NCI-H1092 (cell line): ENCODE measurements at regions not wholly inside any gene's neighbourhood (a gene's known extent, or its start where the extent isn't known, plus 50 kb on each side); places are given as distances from the start of the nearest gene placed in this dataset.
"Not testable (repeated sequence)": the region's sequence is repeated elsewhere in the genome, so short reads cannot be mapped to it uniquely, and the experiment has no call there.

Experiments used
- DNase-seq: peaks from one replicate; lab custom pipeline; 2025; lab: John Stamatoyannopoulos, UW

DNA sequence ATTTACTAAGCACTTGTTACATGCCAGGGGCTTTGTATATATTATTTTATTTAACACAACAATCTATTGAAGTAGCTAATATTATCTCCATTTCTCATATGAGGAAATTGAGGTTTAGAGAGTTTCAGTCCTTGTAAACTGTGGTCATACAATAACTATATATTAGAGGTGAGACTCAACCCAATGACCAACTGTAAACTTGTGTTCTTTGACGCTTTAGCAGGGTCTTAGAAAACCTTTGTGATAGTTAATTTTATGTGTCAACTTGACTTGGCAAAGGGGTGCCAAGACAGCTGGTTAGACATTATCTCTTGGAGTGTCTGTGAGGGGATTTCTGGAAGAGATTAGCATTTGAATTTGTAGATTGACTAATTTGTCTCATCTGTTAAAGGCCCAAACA is 252.4 kb upstream of the B3GALT2 start:
- no peak for DNase-seq

DNA sequence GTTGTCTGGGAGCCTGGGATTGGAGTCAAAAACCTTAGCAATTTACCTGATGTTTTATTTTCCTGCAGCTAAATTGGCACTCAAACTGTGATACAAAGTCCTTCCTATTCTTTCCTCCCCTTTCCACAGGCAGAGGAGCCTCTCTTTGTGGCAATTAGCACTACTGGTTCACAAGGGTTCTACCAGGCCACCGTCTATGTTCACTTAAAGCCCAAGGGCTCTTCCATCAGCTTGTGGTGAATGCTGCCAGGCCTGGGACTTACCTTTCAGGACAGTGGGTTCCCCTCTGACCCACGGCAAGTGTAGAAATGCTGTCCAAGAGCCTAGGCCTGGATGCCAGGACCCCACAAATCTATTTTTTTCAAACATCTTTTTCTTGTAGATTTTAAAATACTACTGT is 251.9 kb upstream of the B3GALT2 start:
- DNase-seq, result no peak

DNA sequence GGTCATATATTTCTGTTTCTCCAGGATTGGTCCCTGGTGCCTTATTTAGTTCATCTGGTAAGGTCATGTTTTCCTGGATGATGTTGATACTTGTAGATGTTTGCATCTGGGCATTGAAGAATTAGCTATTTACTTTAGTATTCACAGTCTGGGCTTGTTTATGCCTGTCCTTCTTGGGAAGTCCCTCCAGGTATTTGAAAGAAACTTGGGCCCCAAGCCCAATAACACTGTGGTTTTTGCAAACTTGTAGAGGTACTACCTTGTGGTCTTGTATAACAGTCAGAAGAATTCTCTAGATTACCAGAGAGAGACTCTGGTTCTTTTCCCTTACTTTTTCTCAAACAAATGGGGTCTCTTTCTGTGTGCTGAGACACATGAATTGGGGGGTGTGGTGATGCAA is 251.4 kb upstream of the B3GALT2 start:
- no peak for DNase-seq

DNA sequence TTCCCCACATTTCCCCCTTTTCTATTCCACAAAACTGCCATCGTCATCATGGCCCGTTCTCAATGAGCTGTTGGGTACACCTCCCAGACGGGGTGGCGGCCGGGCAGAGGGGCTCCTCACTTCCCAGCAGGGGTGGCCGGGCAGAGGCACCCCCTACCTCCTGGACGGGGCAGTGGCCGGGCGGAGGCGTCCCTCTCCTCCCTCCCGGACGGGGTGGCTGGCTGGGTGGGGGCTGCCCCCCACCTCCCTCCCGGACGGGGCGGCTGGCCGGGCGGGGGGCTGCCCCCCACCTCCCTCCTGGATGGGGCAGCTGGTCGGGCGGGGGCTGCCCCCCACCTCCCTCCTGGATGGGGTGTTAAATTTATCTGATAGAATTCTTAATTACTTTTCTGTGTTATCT is 250.9 kb upstream of the B3GALT2 start:
- DNase-seq, result not testable (repeated sequence)

DNA sequence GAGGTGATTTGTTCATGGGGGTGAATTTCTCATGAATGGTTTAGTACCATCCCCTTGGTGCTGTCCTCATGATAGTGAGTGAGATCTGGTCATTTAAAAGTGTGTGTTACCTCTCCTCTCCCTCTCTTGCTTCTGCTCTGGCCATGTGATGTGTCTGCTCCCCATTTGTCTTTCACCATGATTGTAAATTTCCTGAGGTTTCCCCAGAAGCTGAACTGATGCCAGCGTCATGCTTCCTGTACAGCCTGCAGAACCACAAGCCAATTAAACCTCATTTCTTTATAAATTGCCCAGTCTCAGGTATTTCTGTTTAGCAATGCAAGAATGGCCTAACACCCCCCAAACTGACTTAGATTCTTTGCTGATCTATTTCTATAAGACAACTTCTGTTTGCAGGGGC is 249.4 kb upstream of the B3GALT2 start:
- no peak for DNase-seq

DNA sequence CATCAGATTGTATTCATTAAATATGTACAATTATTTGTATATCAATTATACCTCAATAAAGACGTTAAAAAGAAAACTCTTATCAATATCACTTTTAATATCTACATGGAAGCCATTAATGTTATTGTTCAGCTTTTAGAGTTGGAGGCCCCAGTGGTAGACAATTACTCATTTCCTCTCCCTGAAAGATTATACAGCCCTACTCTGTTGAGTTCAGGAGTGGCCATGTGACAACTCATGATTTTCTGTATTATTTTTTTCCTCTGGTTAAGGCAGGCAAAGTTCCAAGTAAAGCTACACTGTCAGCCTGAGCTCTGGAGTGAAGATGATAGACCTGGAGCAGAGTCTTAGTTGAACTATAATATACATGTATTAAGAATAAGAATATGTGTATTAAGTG is 247.9 kb upstream of the B3GALT2 start:
- DNase-seq, result no peak

DNA sequence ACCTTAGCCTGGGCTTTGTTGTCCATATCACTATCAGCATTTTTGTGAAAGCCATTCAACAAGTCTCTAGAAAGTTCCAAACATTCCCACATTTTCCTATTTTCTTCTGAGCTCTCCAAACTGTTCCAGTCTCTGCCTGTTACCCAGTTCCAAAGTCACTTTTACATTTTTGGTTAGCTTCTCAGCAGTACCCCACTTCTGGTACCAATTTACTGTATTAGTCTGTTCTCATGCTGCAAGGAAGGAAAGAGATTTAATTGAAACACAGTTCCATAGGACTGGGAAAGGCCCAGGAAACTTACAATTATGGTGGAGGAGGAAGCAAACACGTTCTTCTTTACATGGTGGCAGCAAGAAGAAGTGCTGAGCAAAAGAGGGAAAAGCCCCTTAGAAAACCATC is 247.2 kb upstream of the B3GALT2 start:
- DNase-seq, result no peak

DNA sequence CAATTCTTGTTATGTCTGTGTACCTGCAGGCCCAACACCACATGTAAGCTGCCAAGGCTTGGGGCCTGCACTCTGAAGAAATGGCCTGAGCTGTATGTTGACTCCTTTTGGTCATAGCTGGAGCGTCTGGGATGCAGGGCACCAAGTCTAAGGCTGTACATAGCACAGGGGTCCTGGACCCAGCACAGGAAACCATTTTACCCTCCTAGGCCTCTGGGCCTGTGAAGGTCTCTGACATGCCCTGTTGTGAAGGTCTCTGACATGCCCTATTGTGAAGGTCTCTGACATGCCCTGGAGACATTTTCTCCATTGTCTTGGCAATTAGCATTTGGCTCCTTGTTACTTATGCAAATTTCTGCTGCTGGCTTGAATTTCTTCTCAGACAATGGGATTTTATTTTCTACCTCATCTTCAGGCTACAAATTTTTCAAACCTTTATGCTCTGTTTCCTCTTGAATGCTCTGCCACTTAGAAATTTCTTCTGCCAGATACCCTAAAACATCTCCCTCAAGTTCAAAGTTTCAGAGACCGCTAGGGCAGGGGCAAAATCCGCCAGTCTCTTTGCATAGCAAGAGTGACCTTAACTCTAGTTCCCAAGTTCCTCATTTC is 246.7 kb upstream of the B3GALT2 start:
- no peak for DNase-seq

DNA sequence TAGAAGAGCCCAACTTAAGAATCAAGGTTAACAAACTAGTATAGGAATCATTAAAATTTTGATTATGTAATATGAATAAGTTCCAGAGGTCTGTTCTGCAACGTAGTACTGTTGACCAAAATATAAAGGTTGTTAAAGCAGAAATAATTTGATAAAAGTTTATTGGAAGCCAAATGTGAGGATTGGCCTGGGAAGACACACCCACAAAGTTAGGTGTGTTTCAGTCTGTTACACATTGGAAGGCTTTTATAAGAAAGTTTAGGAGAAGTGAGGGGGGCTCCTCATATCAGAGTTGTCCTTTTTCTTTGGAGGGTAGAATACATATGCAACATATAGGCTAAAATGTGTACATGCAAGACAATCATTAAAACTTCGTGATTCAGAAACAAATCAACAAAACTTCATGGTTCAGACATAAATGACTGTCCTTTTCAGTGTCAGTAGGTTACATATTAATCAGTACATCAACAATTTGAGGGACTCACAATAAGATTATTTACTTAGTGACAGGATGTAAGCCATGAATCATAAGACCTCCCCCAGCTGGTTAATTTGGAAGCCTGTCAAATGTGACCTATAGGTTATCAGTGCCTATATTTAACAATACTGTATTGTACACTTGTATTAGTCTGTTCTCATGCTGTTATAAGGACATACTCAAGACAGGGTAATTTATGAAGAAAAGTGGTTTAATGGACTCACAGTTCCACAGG is 245.0 kb upstream of the B3GALT2 start:
- no peak for DNase-seq

DNA sequence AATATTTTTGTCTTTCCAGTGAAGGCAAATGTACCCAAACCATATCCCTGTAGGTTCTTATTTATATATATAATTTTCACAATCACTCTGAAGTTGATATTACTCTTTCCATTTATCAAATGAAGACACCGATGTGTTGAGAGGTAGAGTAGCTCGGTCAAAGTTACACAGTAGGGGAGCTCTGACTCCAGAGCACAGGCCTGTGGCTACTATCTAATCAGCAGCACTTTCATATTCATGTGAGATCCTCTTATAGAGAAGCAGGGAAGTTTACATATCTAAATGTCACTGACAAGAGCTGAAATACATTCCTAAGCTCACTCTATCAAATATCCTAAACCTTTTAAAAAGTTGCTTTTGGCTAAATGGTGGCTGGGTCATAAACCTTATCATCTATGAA is 241.1 kb upstream of the B3GALT2 start:
- no peak for DNase-seq

DNA sequence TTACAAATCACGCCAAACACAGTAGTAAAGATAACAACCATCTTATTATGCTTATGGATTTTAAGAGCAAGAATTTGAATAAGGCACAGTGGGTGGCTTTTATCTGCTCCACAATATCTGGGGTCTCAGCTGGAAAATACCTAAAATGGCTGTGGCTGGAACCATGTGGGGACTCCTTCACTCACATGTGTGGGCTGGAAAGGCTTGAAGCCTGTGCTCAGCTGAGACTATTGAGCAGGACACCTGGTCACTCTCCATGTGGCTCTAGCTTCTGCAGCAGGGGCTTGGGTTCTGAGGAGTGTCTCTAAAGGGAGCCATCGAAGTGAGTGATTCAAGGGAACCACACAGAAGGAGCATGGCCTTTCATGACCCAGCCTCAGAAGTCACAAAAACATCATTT is 239.6 kb upstream of the B3GALT2 start:
- no peak for DNase-seq

DNA sequence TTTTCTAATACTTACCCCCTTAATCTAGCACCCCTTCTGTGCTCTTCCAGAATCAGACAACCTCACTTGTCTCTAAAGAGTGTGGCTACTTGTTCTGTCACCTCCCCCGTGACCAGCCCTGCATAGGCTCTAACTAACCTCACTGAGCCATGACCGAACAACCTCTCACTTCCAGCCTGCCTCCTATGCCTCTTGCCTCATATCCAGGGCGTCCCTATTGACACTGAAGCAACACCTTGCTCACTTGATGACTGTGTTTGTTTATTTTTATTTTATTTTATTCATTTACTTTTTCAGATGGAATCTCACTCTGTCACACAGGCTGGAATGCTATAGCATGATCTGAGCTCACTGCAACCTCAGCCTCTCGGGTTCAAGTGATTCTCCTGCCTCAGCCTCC is 235.1 kb upstream of the B3GALT2 start:
- DNase-seq, result no peak

DNA sequence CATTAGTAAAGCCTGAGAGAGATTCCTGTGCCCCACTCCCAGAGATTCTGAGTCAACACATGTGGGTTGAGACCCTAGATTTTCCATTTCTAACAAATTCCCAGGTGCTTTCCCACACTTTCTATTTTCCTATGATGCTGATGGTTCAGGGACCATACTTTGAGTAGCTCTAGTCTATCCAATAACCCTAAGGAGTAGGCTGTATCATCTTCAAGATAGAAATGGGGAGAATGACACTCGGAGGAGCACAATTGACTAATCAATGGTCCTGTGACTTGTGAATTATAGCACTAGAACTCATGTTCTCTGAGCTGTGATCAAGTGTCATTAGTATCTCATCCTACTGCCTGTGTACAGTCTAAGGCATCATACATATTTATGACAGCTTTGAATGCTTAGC is 232.9 kb upstream of the B3GALT2 start:
- no peak for DNase-seq

DNA sequence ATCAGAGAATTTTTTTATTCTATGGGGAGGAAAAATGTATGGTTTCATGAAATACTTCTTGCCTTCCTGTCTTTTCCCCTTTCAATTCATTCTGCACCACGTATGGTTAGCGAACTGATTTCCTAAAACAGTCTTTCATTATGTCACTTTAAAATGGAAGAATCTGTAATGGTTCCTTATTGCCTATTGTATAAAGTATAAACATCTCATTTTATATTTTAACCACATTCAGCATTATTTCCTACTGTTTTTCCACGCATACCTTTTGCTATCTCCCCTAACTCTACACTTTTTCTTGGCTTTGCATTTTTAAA is 232.3 kb upstream of the B3GALT2 start:
- no peak for DNase-seq

DNA sequence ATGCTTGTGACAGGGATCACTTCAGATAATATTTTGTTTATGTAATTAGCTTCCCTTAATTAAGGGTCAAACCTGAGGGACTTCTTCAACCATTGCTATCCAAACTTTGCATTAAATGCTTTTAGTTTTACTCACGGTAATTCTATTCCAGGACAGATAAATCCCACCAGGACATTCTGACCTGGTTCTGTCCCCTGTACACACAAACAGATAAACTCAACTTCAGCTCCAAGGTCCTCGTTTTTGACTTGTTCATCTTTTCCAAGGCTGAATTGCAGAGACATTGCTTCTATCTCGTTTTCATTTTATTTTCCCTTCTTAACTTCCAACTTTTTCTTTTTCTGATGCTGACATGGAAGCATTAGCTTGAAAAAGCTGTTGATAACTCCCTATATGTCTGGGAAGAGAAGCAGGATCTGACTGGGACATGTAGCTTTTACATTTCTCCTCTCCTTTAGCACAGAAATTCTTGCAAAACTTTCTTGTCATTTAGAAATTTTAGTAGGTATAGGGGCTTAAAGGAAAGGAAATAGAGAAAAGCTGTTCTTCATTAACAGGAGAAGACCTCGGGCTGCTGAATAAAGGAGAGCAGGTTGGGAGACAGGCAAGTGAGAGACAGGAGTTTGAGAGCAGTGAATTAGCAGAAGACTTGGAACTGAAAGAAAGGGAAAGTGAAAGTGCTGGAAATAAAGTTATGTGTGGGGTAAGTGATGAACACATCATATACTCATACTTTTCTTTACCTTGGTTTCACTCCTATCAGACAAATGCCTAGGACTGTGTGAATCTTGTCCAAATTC is 231.7 kb upstream of the B3GALT2 start:
- no peak for DNase-seq

DNA sequence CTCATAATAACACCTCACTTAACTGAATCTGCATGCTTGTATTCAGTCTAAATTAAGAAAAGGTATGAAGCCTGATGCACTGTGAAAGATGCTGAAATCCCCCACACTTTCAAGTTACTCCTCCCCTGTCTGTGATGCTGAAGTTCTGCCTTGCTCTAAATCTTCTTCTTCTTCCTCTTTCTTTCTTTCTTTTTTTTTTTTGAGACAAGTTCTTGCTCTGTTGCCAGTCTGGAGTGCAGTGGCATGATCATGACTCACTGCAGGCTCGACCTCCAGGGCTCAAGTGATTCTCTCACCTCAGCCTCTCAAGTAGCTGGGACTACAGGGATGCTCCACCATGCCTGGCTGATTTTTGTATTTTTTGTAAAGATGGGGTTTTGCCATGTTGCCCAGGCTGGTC is 231.0 kb upstream of the B3GALT2 start:
- DNase-seq, result no peak

DNA sequence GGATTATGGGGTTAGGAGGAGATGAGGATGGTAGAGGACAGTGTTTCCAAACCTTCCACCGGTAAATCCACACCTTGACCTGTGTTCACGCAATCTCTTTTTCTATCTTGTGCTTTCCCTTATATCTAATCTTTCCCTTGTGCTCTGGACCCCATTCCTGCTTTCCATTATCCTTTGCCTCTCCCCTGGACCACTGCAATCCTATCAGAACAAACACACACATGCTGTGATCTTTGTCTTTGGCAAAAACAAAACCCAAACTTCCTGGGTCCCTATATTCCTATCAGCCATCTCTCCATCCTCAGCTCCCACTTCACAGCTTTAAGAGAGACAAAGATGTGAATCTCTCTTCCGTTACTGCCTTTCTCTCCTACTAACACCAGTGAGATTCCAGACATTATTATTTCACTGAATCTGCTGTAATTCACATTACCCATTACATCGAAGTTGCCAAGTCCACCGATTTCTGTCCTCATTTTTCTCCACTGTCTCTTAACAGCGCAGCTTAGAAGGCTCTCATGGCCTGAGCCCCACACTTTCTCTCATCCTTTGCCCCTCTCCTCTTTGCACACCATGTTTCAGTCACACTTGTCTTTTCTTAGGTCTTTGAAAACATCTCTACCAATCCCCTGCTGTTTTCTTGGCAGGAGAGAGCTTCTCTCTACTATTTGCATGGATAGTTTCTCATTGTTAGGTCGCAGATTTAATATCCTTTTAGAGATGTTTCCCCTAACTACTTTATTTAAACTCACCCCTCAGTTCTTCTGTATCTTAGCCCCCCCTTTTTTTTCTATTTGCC is 230.0 kb upstream of the B3GALT2 start:
- DNase-seq, result no peak

DNA sequence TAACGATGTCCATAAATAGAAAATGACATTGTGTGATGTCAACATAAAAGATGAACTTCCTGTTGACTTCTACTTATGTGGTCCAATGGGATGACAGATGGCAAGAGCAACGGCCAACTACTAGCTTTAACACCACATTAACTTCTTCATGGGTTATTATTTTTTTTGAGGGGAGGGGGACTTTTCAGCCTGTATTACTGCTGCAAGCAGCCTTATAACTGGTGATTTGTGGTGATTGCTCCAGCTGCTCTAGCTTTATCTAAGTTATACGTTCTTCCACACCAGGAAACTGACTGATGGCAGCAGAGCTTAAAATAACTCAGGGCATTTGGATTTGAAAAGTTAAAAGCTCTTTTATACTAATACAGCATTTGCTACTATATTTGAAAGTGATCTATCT is 228.8 kb upstream of the B3GALT2 start:
- DNase-seq, result no peak

DNA sequence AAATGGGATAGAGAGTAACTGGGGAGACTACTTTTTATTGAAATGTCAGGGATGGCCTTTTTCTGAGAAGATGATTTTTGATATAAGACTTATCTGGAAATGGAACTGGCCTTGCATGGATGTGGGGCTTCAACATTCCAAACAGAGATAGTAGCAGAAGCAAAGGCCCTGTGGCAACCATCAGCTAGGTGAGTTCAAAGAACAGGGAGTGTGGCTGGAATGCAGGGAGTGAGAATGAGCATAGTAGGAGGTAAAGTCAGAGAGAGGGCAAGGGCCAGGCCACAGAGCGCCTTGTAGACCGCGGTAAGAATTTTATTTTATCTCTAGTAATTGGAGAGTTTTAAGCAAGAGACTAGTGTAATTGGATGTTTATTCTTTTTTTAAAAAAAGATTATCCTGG is 227.0 kb upstream of the B3GALT2 start:
- no peak for DNase-seq

DNA sequence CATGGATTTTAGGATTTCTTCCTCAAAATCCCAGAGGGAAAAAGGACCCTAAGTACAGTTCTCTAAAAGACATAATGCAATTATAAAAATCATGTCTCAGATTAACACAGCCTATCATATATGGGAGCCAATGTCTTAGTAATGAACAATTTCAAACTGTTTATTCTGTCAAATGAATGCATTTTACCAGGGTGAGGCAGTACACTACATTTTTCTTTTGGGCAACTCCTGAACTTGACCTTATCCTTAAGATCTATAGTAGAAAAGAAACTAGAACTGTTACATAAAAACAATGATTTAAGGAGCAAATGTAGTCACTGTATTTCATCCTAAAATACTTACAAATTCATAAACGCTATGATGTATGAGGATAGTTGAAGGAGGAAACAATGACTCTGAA is 226.3 kb upstream of the B3GALT2 start:
- no peak for DNase-seq

DNA sequence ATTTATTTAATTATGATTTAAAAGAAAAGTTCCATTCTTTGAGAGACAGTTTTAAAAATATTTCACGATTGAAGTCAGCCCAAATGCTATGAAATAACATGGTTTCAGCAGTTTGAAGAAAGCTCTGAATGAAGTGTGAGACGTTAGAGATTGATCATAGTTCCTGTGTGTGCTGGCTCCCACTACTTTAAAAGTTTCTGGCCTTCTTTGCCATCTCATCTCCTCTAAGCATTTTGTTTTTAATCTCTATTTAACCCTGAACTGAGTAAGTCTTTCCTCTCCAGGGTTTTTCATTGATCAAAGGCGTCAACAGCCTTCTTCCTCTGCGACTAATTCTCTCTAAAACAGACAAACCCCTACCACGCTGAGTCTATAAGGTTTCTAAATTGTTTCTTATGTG is 225.3 kb upstream of the B3GALT2 start:
- DNase-seq, result no peak

DNA sequence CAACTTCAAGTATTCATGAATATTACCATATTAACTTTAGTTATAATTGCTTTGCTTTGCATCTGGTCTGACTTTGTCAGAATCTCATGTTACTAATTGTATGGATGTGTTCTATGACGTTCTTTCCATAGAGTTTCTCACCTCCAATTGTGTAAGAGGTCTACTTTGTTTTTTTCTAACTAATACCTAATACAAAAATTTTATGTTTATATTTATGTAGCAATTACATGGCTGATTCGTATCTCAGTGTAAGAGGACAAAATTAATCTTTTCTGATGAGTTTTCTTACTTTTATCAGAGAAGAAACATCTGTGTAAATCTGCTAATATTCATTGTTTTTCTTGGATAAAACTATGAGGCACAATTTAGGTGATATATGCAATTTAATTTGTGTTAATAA is 224.8 kb upstream of the B3GALT2 start:
- no peak for DNase-seq

DNA sequence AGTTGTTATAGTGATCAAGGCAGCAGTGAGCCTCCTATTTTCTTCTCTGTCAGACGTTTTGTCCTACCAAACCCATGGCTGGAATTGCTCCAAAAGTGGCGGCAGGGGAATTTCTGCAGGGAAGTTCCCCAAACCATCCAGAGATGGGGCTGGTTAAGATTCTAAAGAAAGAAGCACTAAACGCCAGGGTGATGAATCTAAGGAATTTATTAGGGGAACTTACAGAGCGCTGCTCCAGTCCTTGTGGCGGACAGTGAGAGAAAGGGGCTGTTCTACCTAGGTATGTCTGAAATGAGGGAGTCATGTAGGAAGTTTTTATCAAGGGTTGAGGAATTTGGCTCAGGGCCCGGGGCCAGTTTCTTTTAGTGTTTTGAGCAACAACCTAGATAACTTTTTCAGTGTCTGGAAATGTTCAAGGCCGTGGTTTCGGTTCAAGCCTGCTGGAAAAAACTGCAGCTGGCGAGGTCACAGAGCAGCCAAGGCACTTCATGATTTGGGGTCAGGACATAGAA is 222.4 kb upstream of the B3GALT2 start:
- DNase-seq, result no peak
